ENCODE measurements at regions not wholly inside any gene's neighbourhood (a gene's known extent, or its start where the extent isn't known, plus 50 kb on each side); places are given as distances from the start of the nearest gene placed in this dataset.
A peak's percentile ranks its signal among the peaks of the same experiment; 100 is the strongest.

- ATAC-seq (replicated peaks; ENCODE audit: extremely low read depth, poor library complexity, severe bottlenecking) = no peak
Measured at GRCh38 chr9:4435197-4435596, 55.1 kb upstream of the SLC1A1 start.

GRCh38 chr9:4433379-4433778 lies 56.9 kb upstream of the SLC1A1 start:
- Mint-ChIP-seq H3K27me3 (no peaks in the 10 kb centered on the region), H3K4me1 (no peaks in the 10 kb centered on the region), H3K4me3 (no peak overlapping the region), H3K9me3 (no peaks in the 10 kb centered on the region), H3K27ac (ENCODE audit: low read depth) (no peak overlapping the region), H3K36me3 (ENCODE audit: insufficient read depth) (no peaks in the 10 kb centered on the region)
- DNase-seq (ENCODE audit: low spot score in 2 of 2) = no peak
- no peak for ATAC-seq (replicated peaks; ENCODE audit: extremely low read depth, poor library complexity, severe bottlenecking)

More at GRCh38 chr9:4435197-4435596, 55.1 kb upstream of the SLC1A1 start:
- H3K4me1 Mint-ChIP-seq = no peaks in the 10 kb centered on the region
- H3K27ac Mint-ChIP-seq (ENCODE audit: low read depth) = no peak overlapping the region
- no peak overlapping the region for H3K4me3 Mint-ChIP-seq
- no peaks in the 10 kb centered on the region for H3K36me3 Mint-ChIP-seq (ENCODE audit: insufficient read depth)
- DNase-seq (ENCODE audit: low spot score in 2 of 2) = no peak
- no peaks in the 10 kb centered on the region for H3K9me3 Mint-ChIP-seq
- H3K27me3 Mint-ChIP-seq = no peaks in the 10 kb centered on the region

- Mint-ChIP-seq H3K4me3 (no peak overlapping the region), H3K9me3 (no peaks in the 10 kb centered on the region), H3K27me3 (no peaks in the 10 kb centered on the region), H3K36me3 (ENCODE audit: insufficient read depth) (no peaks in the 10 kb centered on the region), H3K27ac (ENCODE audit: low read depth) (no peak overlapping the region), H3K4me1 (no peaks in the 10 kb centered on the region)
- ATAC-seq (replicated peaks; ENCODE audit: extremely low read depth, poor library complexity, severe bottlenecking) (no peak), DNase-seq (ENCODE audit: low spot score in 2 of 2) (no peak)
Measured at GRCh38 chr9:4430432-4431261, 59.6 kb upstream of the SLC1A1 start.

- H3K4me3 Mint-ChIP-seq = no peak overlapping the region
- H3K27me3 Mint-ChIP-seq = no peaks in the 10 kb centered on the region
- H3K9me3 Mint-ChIP-seq = no peaks in the 10 kb centered on the region
- ATAC-seq (replicated peaks; ENCODE audit: extremely low read depth, poor library complexity, severe bottlenecking) = no peak
- DNase-seq (ENCODE audit: low spot score in 2 of 2) = no peak
- H3K27ac Mint-ChIP-seq (ENCODE audit: low read depth) = no peak overlapping the region
- peaks cover 15% of the 10 kb centered on the region for H3K4me1 Mint-ChIP-seq
- peaks cover 2% of the 10 kb centered on the region for H3K36me3 Mint-ChIP-seq (ENCODE audit: insufficient read depth)
Measured at GRCh38 chr9:4425319-4426045, 64.8 kb upstream of the SLC1A1 start.

- H3K9me3 Mint-ChIP-seq = no peaks in the 10 kb centered on the region
- H3K27ac Mint-ChIP-seq (ENCODE audit: low read depth) = no peak overlapping the region
- H3K27me3 Mint-ChIP-seq = no peaks in the 10 kb centered on the region
- peaks cover 4% of the 10 kb centered on the region for H3K36me3 Mint-ChIP-seq (ENCODE audit: insufficient read depth)
- peaks cover 15% of the 10 kb centered on the region for H3K4me1 Mint-ChIP-seq
- no peak for DNase-seq (ENCODE audit: low spot score in 2 of 2)
- ATAC-seq (replicated peaks; ENCODE audit: extremely low read depth, poor library complexity, severe bottlenecking) = no peak
- no peak overlapping the region for H3K4me3 Mint-ChIP-seq
Measured at GRCh38 chr9:4424891-4425290, 65.4 kb upstream of the SLC1A1 start.

GRCh38 chr9:4424038-4424437 lies 66.2 kb upstream of the SLC1A1 start:
- DNase-seq (ENCODE audit: low spot score in 2 of 2) (no peak), ATAC-seq (replicated peaks; ENCODE audit: extremely low read depth, poor library complexity, severe bottlenecking) (no peak)
- no peak overlapping the region for H3K27ac Mint-ChIP-seq (ENCODE audit: low read depth)
- H3K4me3 Mint-ChIP-seq = no peak overlapping the region
- no peaks in the 10 kb centered on the region for H3K9me3 Mint-ChIP-seq
- peaks cover 15% of the 10 kb centered on the region for H3K4me1 Mint-ChIP-seq
- H3K27me3 Mint-ChIP-seq = no peaks in the 10 kb centered on the region
- H3K36me3 Mint-ChIP-seq (ENCODE audit: insufficient read depth) = peaks cover 4% of the 10 kb centered on the region

- Mint-ChIP-seq H3K4me3 (no peak overlapping the region), H3K36me3 (ENCODE audit: insufficient read depth) (peaks cover 4% of the 10 kb centered on the region), H3K27ac (ENCODE audit: low read depth) (no peak overlapping the region), H3K4me1 (peaks cover 15% of the 10 kb centered on the region), H3K9me3 (no peaks in the 10 kb centered on the region), H3K27me3 (no peaks in the 10 kb centered on the region)
- DNase-seq (ENCODE audit: low spot score in 2 of 2) (no peak), ATAC-seq (replicated peaks; ENCODE audit: extremely low read depth, poor library complexity, severe bottlenecking) (no peak)
Measured at GRCh38 chr9:4423207-4423610, 67.1 kb upstream of the SLC1A1 start.

GRCh38 chr9:4422495-4422894 lies 67.8 kb upstream of the SLC1A1 start:
- peak; percentile 79 for ATAC-seq (replicated peaks; ENCODE audit: extremely low read depth, poor library complexity, severe bottlenecking)
- peaks cover 4% of the 10 kb centered on the region for H3K36me3 Mint-ChIP-seq (ENCODE audit: insufficient read depth)
- DNase-seq (ENCODE audit: low spot score in 2 of 2) = no peak
- H3K27me3 Mint-ChIP-seq = no peaks in the 10 kb centered on the region
- H3K9me3 Mint-ChIP-seq = no peaks in the 10 kb centered on the region
- H3K27ac Mint-ChIP-seq (ENCODE audit: low read depth) = peak overlapping the region; percentile 19
- no peak overlapping the region for H3K4me3 Mint-ChIP-seq
- H3K4me1 Mint-ChIP-seq = peaks cover 15% of the 10 kb centered on the region

GRCh38 chr9:4421847-4422246 lies 68.4 kb upstream of the SLC1A1 start:
- Mint-ChIP-seq H3K27me3 (no peaks in the 10 kb centered on the region), H3K9me3 (no peaks in the 10 kb centered on the region), H3K4me1 (peaks cover 15% of the 10 kb centered on the region), H3K27ac (ENCODE audit: low read depth) (no peak overlapping the region), H3K36me3 (ENCODE audit: insufficient read depth) (peaks cover 4% of the 10 kb centered on the region), H3K4me3 (no peak overlapping the region)
- ATAC-seq (replicated peaks; ENCODE audit: extremely low read depth, poor library complexity, severe bottlenecking) (no peak), DNase-seq (ENCODE audit: low spot score in 2 of 2) (no peak)

- no peak overlapping the region for H3K4me3 Mint-ChIP-seq
- peaks cover 4% of the 10 kb centered on the region for H3K36me3 Mint-ChIP-seq (ENCODE audit: insufficient read depth)
- no peaks in the 10 kb centered on the region for H3K27me3 Mint-ChIP-seq
- H3K9me3 Mint-ChIP-seq = no peaks in the 10 kb centered on the region
- no peak overlapping the region for H3K27ac Mint-ChIP-seq (ENCODE audit: low read depth)
- DNase-seq (ENCODE audit: low spot score in 2 of 2) = no peak
- ATAC-seq (replicated peaks; ENCODE audit: extremely low read depth, poor library complexity, severe bottlenecking) = no peak
- peaks cover 15% of the 10 kb centered on the region for H3K4me1 Mint-ChIP-seq
Measured at GRCh38 chr9:4420351-4420750, 69.9 kb upstream of the SLC1A1 start.

GRCh38 chr9:4417578-4418325 lies 72.5 kb upstream of the SLC1A1 start:
- peaks cover 2% of the 10 kb centered on the region for H3K36me3 Mint-ChIP-seq (ENCODE audit: insufficient read depth)
- no peak for ATAC-seq (replicated peaks; ENCODE audit: extremely low read depth, poor library complexity, severe bottlenecking)
- no peak overlapping the region for H3K27ac Mint-ChIP-seq (ENCODE audit: low read depth)
- H3K9me3 Mint-ChIP-seq = no peaks in the 10 kb centered on the region
- no peaks in the 10 kb centered on the region for H3K27me3 Mint-ChIP-seq
- peaks cover 15% of the 10 kb centered on the region for H3K4me1 Mint-ChIP-seq
- no peak overlapping the region for H3K4me3 Mint-ChIP-seq
- no peak for DNase-seq (ENCODE audit: low spot score in 2 of 2)

- H3K9me3 Mint-ChIP-seq = no peaks in the 10 kb centered on the region
- no peak for DNase-seq (ENCODE audit: low spot score in 2 of 2)
- H3K36me3 Mint-ChIP-seq (ENCODE audit: insufficient read depth) = peaks cover 2% of the 10 kb centered on the region
- no peak for ATAC-seq (replicated peaks; ENCODE audit: extremely low read depth, poor library complexity, severe bottlenecking)
- H3K27me3 Mint-ChIP-seq = no peaks in the 10 kb centered on the region
- H3K27ac Mint-ChIP-seq (ENCODE audit: low read depth) = no peak overlapping the region
- H3K4me1 Mint-ChIP-seq = peaks cover 2% of the 10 kb centered on the region
- H3K4me3 Mint-ChIP-seq = no peak overlapping the region
Measured at GRCh38 chr9:4416467-4416866, 73.8 kb upstream of the SLC1A1 start.

All from central memory CD8-positive, alpha-beta T cell (primary cell).